ENCODE measurements at regions not wholly inside any gene's neighbourhood (a gene's known extent, or its start where the extent isn't known, plus 50 kb on each side); places are given as distances from the start of the nearest gene placed in this dataset.

- Histone ChIP-seq H3K27me3 (ENCODE audit: control insufficient read depth in 2 of 2, insufficient read depth in 2 of 2, low read length in 2 of 2) (no peaks in the 10 kb centered on the region), H3K9ac (ENCODE audit: low read depth in 1 of 2, low read length in 2 of 2) (no peak overlapping the region), H3K36me3 (ENCODE audit: control insufficient read depth in 2 of 2, insufficient read depth in 2 of 2, low read length in 2 of 2) (no peaks in the 10 kb centered on the region), H3K4me3 (ENCODE audit: low read length in 2 of 2) (no peak overlapping the region), H3K4me1 (ENCODE audit: control insufficient read depth in 2 of 2, insufficient read depth in 2 of 2, low read length in 2 of 2) (no peaks in the 10 kb centered on the region), H3K27ac (ENCODE audit: low read depth in 2 of 2, low read length in 2 of 2) (no peak overlapping the region), H3K9me3 (ENCODE audit: control insufficient read depth in 2 of 2, low read length in 2 of 2) (no peaks in the 10 kb centered on the region)
Measured at GRCh38 chr5:113871972-113872371, 358.5 kb downstream of the YTHDC2 start.

- Histone ChIP-seq H3K4me1 (ENCODE audit: control insufficient read depth in 2 of 2, insufficient read depth in 2 of 2, low read length in 2 of 2) (no peaks in the 10 kb centered on the region), H3K9ac (ENCODE audit: low read depth in 1 of 2, low read length in 2 of 2) (no peak overlapping the region), H3K4me3 (ENCODE audit: low read length in 2 of 2) (no peak overlapping the region), H3K9me3 (ENCODE audit: control insufficient read depth in 2 of 2, low read length in 2 of 2) (no peaks in the 10 kb centered on the region), H3K27ac (ENCODE audit: low read depth in 2 of 2, low read length in 2 of 2) (no peak overlapping the region), H3K27me3 (ENCODE audit: control insufficient read depth in 2 of 2, insufficient read depth in 2 of 2, low read length in 2 of 2) (no peaks in the 10 kb centered on the region), H3K36me3 (ENCODE audit: control insufficient read depth in 2 of 2, insufficient read depth in 2 of 2, low read length in 2 of 2) (no peaks in the 10 kb centered on the region)
Measured at GRCh38 chr5:113875096-113875495, 361.6 kb downstream of the YTHDC2 start.

GRCh38 chr5:113891491-113891890 lies 378.0 kb downstream of the YTHDC2 start:
- Histone ChIP-seq H3K9ac (ENCODE audit: low read depth in 1 of 2, low read length in 2 of 2) (no peak overlapping the region), H3K36me3 (ENCODE audit: control insufficient read depth in 2 of 2, insufficient read depth in 2 of 2, low read length in 2 of 2) (no peaks in the 10 kb centered on the region), H3K27me3 (ENCODE audit: control insufficient read depth in 2 of 2, insufficient read depth in 2 of 2, low read length in 2 of 2) (no peaks in the 10 kb centered on the region), H3K9me3 (ENCODE audit: control insufficient read depth in 2 of 2, low read length in 2 of 2) (no peaks in the 10 kb centered on the region), H3K4me1 (ENCODE audit: control insufficient read depth in 2 of 2, insufficient read depth in 2 of 2, low read length in 2 of 2) (no peaks in the 10 kb centered on the region), H3K27ac (ENCODE audit: low read depth in 2 of 2, low read length in 2 of 2) (no peak overlapping the region), H3K4me3 (ENCODE audit: low read length in 2 of 2) (no peak overlapping the region)

DNA sequence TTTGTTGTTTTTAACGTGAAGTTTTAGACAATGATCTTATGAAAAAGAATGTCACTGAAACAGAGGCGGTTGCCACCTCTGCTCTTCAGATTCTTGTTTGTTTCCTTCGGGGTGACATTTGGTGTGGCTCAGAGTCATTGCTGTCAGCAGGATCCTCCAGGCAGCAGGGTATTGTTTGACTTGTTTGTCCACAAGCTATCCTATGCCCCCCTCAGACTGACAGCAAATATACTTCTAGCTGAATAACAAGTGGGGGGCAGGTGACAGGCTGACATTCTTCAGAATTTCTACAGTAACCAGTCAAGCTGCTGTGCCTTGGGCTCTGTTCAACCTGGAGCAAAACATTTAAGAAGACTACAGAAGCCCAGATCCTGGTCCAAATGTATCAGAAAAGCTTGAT lies 383.3 kb downstream of the YTHDC2 start:
- Histone ChIP-seq H3K27ac (ENCODE audit: low read depth in 2 of 2, low read length in 2 of 2) (no peak overlapping the region), H3K9ac (ENCODE audit: low read depth in 1 of 2, low read length in 2 of 2) (no peak overlapping the region), H3K9me3 (ENCODE audit: control insufficient read depth in 2 of 2, low read length in 2 of 2) (no peaks in the 10 kb centered on the region), H3K27me3 (ENCODE audit: control insufficient read depth in 2 of 2, insufficient read depth in 2 of 2, low read length in 2 of 2) (no peaks in the 10 kb centered on the region), H3K36me3 (ENCODE audit: control insufficient read depth in 2 of 2, insufficient read depth in 2 of 2, low read length in 2 of 2) (no peaks in the 10 kb centered on the region), H3K4me1 (ENCODE audit: control insufficient read depth in 2 of 2, insufficient read depth in 2 of 2, low read length in 2 of 2) (no peaks in the 10 kb centered on the region), H3K4me3 (ENCODE audit: low read length in 2 of 2) (no peak overlapping the region)

DNA sequence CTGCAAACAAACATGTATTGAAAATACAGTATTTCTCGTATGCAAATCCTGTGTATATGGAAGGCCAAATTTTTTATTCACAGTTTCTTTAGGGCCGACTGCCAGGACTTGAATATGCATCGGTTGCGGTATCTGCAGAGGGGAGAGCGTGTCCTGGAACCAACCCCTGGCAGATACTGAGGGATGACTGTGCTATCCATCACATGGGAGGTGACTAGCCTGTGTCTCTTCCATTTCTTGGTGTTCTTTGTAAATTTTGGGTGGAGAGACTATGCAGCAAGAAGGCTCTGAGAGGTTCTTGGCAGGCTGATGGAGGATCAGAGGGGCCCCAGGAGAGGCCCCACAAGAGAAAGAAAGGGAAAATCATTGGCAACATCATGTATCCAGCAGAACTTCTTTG lies 384.3 kb downstream of the YTHDC2 start:
- no peaks in the 10 kb centered on the region for H3K36me3 ChIP-seq (ENCODE audit: control insufficient read depth in 2 of 2, insufficient read depth in 2 of 2, low read length in 2 of 2)
- no peak overlapping the region for H3K9ac ChIP-seq (ENCODE audit: low read depth in 1 of 2, low read length in 2 of 2)
- H3K9me3 ChIP-seq (ENCODE audit: control insufficient read depth in 2 of 2, low read length in 2 of 2): no peaks in the 10 kb centered on the region
- no peaks in the 10 kb centered on the region for H3K27me3 ChIP-seq (ENCODE audit: control insufficient read depth in 2 of 2, insufficient read depth in 2 of 2, low read length in 2 of 2)
- H3K4me3 ChIP-seq (ENCODE audit: low read length in 2 of 2): no peak overlapping the region
- no peak overlapping the region for H3K27ac ChIP-seq (ENCODE audit: low read depth in 2 of 2, low read length in 2 of 2)
- no peaks in the 10 kb centered on the region for H3K4me1 ChIP-seq (ENCODE audit: control insufficient read depth in 2 of 2, insufficient read depth in 2 of 2, low read length in 2 of 2)

DNA sequence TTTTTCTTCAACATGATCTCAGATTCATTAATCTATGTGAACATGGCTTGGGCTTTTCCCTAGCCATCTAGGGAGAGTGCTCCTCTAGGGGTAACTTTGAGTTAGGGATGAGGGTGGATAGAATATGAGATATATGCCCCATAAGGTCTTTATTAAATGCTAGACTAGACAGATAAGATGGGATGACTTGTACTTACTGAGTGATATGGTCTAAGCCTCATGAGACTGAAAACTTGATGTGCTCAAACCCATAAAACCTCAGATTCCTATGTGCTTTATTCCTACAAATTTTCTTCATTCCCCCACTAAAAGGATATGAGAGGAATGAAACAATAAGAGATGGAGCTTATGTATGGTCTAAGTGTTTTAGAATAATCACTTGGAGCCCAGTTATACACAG lies 386.6 kb downstream of the YTHDC2 start:
- no peak overlapping the region for H3K27ac ChIP-seq (ENCODE audit: low read depth in 2 of 2, low read length in 2 of 2)
- H3K9ac ChIP-seq (ENCODE audit: low read depth in 1 of 2, low read length in 2 of 2): no peak overlapping the region
- no peak overlapping the region for H3K4me3 ChIP-seq (ENCODE audit: low read length in 2 of 2)
- H3K9me3 ChIP-seq (ENCODE audit: control insufficient read depth in 2 of 2, low read length in 2 of 2): no peaks in the 10 kb centered on the region
- H3K36me3 ChIP-seq (ENCODE audit: control insufficient read depth in 2 of 2, insufficient read depth in 2 of 2, low read length in 2 of 2): no peaks in the 10 kb centered on the region
- H3K27me3 ChIP-seq (ENCODE audit: control insufficient read depth in 2 of 2, insufficient read depth in 2 of 2, low read length in 2 of 2): no peaks in the 10 kb centered on the region
- no peaks in the 10 kb centered on the region for H3K4me1 ChIP-seq (ENCODE audit: control insufficient read depth in 2 of 2, insufficient read depth in 2 of 2, low read length in 2 of 2)

GRCh38 chr5:113900816-113901215 lies 387.3 kb downstream of the YTHDC2 start:
- H3K9ac ChIP-seq (ENCODE audit: low read depth in 1 of 2, low read length in 2 of 2): no peak overlapping the region
- H3K9me3 ChIP-seq (ENCODE audit: control insufficient read depth in 2 of 2, low read length in 2 of 2): no peaks in the 10 kb centered on the region
- no peak overlapping the region for H3K4me3 ChIP-seq (ENCODE audit: low read length in 2 of 2)
- no peaks in the 10 kb centered on the region for H3K27me3 ChIP-seq (ENCODE audit: control insufficient read depth in 2 of 2, insufficient read depth in 2 of 2, low read length in 2 of 2)
- no peaks in the 10 kb centered on the region for H3K36me3 ChIP-seq (ENCODE audit: control insufficient read depth in 2 of 2, insufficient read depth in 2 of 2, low read length in 2 of 2)
- no peak overlapping the region for H3K27ac ChIP-seq (ENCODE audit: low read depth in 2 of 2, low read length in 2 of 2)
- H3K4me1 ChIP-seq (ENCODE audit: control insufficient read depth in 2 of 2, insufficient read depth in 2 of 2, low read length in 2 of 2): no peaks in the 10 kb centered on the region

GRCh38 chr5:113901718-113902117 lies 388.2 kb downstream of the YTHDC2 start:
- no peak overlapping the region for H3K27ac ChIP-seq (ENCODE audit: low read depth in 2 of 2, low read length in 2 of 2)
- no peaks in the 10 kb centered on the region for H3K9me3 ChIP-seq (ENCODE audit: control insufficient read depth in 2 of 2, low read length in 2 of 2)
- no peak overlapping the region for H3K9ac ChIP-seq (ENCODE audit: low read depth in 1 of 2, low read length in 2 of 2)
- no peaks in the 10 kb centered on the region for H3K36me3 ChIP-seq (ENCODE audit: control insufficient read depth in 2 of 2, insufficient read depth in 2 of 2, low read length in 2 of 2)
- no peaks in the 10 kb centered on the region for H3K4me1 ChIP-seq (ENCODE audit: control insufficient read depth in 2 of 2, insufficient read depth in 2 of 2, low read length in 2 of 2)
- no peak overlapping the region for H3K4me3 ChIP-seq (ENCODE audit: low read length in 2 of 2)
- no peaks in the 10 kb centered on the region for H3K27me3 ChIP-seq (ENCODE audit: control insufficient read depth in 2 of 2, insufficient read depth in 2 of 2, low read length in 2 of 2)

GRCh38 chr5:113902917-113903660 lies 389.6 kb downstream of the YTHDC2 start:
- no peaks in the 10 kb centered on the region for H3K9me3 ChIP-seq (ENCODE audit: control insufficient read depth in 2 of 2, low read length in 2 of 2)
- H3K9ac ChIP-seq (ENCODE audit: low read depth in 1 of 2, low read length in 2 of 2): no peak overlapping the region
- H3K36me3 ChIP-seq (ENCODE audit: control insufficient read depth in 2 of 2, insufficient read depth in 2 of 2, low read length in 2 of 2): no peaks in the 10 kb centered on the region
- H3K27ac ChIP-seq (ENCODE audit: low read depth in 2 of 2, low read length in 2 of 2): no peak overlapping the region
- no peak overlapping the region for H3K4me3 ChIP-seq (ENCODE audit: low read length in 2 of 2)
- no peaks in the 10 kb centered on the region for H3K27me3 ChIP-seq (ENCODE audit: control insufficient read depth in 2 of 2, insufficient read depth in 2 of 2, low read length in 2 of 2)
- no peaks in the 10 kb centered on the region for H3K4me1 ChIP-seq (ENCODE audit: control insufficient read depth in 2 of 2, insufficient read depth in 2 of 2, low read length in 2 of 2)

- H3K27ac ChIP-seq (ENCODE audit: low read depth in 2 of 2, low read length in 2 of 2): no peak overlapping the region
- no peaks in the 10 kb centered on the region for H3K36me3 ChIP-seq (ENCODE audit: control insufficient read depth in 2 of 2, insufficient read depth in 2 of 2, low read length in 2 of 2)
- no peak overlapping the region for H3K9ac ChIP-seq (ENCODE audit: low read depth in 1 of 2, low read length in 2 of 2)
- H3K4me1 ChIP-seq (ENCODE audit: control insufficient read depth in 2 of 2, insufficient read depth in 2 of 2, low read length in 2 of 2): no peaks in the 10 kb centered on the region
- no peaks in the 10 kb centered on the region for H3K27me3 ChIP-seq (ENCODE audit: control insufficient read depth in 2 of 2, insufficient read depth in 2 of 2, low read length in 2 of 2)
- H3K9me3 ChIP-seq (ENCODE audit: control insufficient read depth in 2 of 2, low read length in 2 of 2): no peaks in the 10 kb centered on the region
- H3K4me3 ChIP-seq (ENCODE audit: low read length in 2 of 2): no peak overlapping the region
Measured at GRCh38 chr5:113909782-113910181, 396.3 kb downstream of the YTHDC2 start.

DNA sequence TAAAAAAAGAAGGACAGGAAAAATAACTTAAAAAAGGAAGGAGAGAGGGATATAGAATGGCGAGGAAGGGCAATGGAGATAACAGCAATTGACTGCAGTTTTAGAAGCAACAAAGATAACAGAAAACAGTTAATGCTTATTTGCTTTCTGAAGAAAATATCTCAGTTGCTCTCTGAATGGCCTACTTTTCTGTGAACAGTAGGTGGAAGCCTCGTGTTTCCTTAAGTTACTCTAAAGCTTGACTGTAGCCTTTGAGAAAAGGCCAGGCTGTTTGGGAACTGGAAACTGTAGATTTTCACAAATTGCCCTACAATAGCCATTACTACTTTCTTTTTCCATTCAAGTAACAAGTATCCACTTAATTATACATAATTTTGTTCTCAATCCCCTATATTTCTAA lies 404.5 kb downstream of the YTHDC2 start:
- Histone ChIP-seq H3K36me3 (ENCODE audit: control insufficient read depth in 2 of 2, insufficient read depth in 2 of 2, low read length in 2 of 2) (no peaks in the 10 kb centered on the region), H3K4me1 (ENCODE audit: control insufficient read depth in 2 of 2, insufficient read depth in 2 of 2, low read length in 2 of 2) (no peaks in the 10 kb centered on the region), H3K9ac (ENCODE audit: low read depth in 1 of 2, low read length in 2 of 2) (no peak overlapping the region), H3K27me3 (ENCODE audit: control insufficient read depth in 2 of 2, insufficient read depth in 2 of 2, low read length in 2 of 2) (no peaks in the 10 kb centered on the region), H3K27ac (ENCODE audit: low read depth in 2 of 2, low read length in 2 of 2) (no peak overlapping the region), H3K4me3 (ENCODE audit: low read length in 2 of 2) (no peak overlapping the region), H3K9me3 (ENCODE audit: control insufficient read depth in 2 of 2, low read length in 2 of 2) (no peaks in the 10 kb centered on the region)

Measured in mucosa of rectum (tissue), 2 donors.